Retinal pigment epithelial cell (primary cell): ENCODE measurements at regions not wholly inside any gene's neighbourhood (a gene's known extent, or its start where the extent isn't known, plus 50 kb on each side); places are given as distances from the start of the nearest gene placed in this dataset.

Experiments
- DNase-seq: peaks from one replicate; pipeline ENCODE4 v3.0.0-alpha.2; 2010; ENCODE audit warnings: low read depth
- H3K4me3 ChIP-seq: 2 replicates; pipeline ENCODE4 v1.5.1; 2011; ENCODE audit warnings: mild to moderate bottlenecking, low read length, control low read depth, moderate library complexity
- TF ChIP-seq, protein P1 (sequence below): conservative IDR thresholded peaks from 2 replicates; pipeline ENCODE4 v1.5.1; 2011; ENCODE audit warnings: low read depth, low read length, control low read depth, inconsistent platforms

DNA sequence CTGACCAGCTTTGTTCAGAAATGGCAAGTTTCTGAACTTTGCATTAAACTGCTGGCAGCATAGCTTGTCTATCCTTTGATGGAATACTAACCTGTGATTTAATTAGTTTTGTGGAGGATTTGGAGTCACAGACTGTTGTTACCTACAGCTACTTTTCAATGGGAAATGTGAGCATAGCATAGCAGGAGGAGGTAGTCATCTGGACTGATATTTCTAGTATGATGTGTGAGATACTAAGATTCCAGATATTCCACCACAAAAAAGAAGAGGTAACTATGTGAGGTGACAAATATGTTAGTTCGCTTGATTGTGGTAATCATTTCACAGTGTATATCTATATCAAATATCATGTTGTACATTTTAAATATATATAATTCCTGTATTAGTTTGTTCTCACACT lies 833.0 kb downstream of the SLC6A15 start:
- no peak for DNase-seq
- TF ChIP-seq, protein P1, sequence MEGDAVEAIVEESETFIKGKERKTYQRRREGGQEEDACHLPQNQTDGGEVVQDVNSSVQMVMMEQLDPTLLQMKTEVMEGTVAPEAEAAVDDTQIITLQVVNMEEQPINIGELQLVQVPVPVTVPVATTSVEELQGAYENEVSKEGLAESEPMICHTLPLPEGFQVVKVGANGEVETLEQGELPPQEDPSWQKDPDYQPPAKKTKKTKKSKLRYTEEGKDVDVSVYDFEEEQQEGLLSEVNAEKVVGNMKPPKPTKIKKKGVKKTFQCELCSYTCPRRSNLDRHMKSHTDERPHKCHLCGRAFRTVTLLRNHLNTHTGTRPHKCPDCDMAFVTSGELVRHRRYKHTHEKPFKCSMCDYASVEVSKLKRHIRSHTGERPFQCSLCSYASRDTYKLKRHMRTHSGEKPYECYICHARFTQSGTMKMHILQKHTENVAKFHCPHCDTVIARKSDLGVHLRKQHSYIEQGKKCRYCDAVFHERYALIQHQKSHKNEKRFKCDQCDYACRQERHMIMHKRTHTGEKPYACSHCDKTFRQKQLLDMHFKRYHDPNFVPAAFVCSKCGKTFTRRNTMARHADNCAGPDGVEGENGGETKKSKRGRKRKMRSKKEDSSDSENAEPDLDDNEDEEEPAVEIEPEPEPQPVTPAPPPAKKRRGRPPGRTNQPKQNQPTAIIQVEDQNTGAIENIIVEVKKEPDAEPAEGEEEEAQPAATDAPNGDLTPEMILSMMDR = no peak
- H3K4me3 ChIP-seq = no peak overlapping the region

- no peak for DNase-seq
- TF ChIP-seq, protein P1 = no peak
- H3K4me3 ChIP-seq = no peak overlapping the region
Measured at GRCh38 chr12:84077679-84078078, 834.9 kb downstream of the SLC6A15 start.

GRCh38 chr12:84075991-84076390 lies 836.6 kb downstream of the SLC6A15 start:
- H3K4me3 ChIP-seq = no peak overlapping the region

DNA sequence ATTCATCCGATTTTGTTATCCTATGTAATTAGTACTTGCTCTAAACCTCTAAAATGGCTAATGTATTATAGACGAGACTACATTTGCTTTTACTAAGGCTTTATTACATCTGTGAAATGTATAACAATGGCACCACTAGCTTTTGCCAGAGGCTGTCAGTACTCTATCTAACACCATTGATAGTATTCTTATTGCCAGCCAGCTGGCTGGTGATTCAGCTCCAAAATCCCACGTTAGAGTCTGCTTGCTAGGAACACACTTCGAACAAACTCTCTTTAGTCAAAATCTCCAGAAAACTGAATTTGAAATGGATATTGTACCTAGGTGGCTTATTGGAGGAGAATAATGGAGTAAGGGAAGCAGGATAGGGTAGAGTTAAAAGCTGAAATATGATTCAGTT lies 839.2 kb downstream of the SLC6A15 start:
- no peak for DNase-seq
- TF ChIP-seq, protein P1 = no peak
- H3K4me3 ChIP-seq = no peak overlapping the region

More at GRCh38 chr12:84075991-84076390, 836.6 kb downstream of the SLC6A15 start:
- TF ChIP-seq, protein P1 = no peak
- no peak for DNase-seq

DNA sequence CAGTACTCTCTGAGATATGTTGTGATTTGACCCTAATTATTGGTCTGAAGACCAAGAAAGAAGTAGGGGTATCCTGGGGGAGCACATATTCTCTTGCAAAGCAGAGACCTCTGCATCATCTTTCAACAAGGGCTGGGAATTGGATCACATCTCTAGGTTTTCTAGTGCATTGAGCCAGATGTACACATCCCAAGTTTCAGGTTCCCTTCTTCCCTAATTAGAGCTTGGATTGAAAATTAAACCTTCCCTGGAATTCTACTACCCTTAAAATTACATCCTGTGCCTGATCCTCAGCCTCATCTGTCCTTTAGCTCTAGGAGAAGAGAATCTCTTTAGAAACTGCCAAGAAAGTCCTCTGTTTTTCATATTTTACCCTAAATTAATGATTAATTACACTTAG lies 839.6 kb downstream of the SLC6A15 start:
- DNase-seq = no peak
- TF ChIP-seq, protein P1 = no peak
- H3K4me3 ChIP-seq = no peak overlapping the region

DNA sequence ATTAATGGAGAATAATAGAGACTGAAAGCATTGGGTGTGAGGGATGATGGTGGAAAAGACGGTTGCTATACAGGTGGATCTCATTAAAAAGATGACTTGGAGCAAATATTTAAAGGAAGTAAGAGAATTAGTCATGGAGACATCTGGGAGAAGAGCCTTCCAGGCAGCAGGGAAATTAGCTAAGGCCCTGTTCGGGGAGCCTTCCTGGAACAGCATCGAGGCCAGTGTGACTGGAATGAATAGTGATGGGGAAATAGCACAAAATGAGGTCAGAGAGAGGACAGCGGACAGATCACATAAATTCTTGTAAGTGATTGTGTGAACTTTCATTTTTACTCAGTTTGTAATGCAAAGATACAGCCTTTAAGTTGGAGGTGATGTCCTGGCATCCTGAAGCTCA lies 842.3 kb downstream of the SLC6A15 start:
- TF ChIP-seq, protein P1 = no peak
- H3K4me3 ChIP-seq = no peak overlapping the region
- DNase-seq = no peak

- no peak overlapping the region for H3K4me3 ChIP-seq
- no peak for DNase-seq
- TF ChIP-seq, protein P1 = no peak
Measured at GRCh38 chr12:84069699-84070098, 842.9 kb downstream of the SLC6A15 start.
